NCI-H82 treated with DMSO at 0.1 percent for 48 hours (cell line): ENCODE measurements at regions not wholly inside any gene's neighbourhood (a gene's known extent, or its start where the extent isn't known, plus 50 kb on each side); places are given as distances from the start of the nearest gene placed in this dataset.
"Not testable (repeated sequence)": the region's sequence is repeated elsewhere in the genome, so short reads cannot be mapped to it uniquely, and the experiment has no call there.

Source experiments
- DNase-seq: peaks from one replicate; lab custom pipeline; 2025; ENCODE audit not compliant: unreplicated experiment; lab: John Stamatoyannopoulos, UW

GRCh38 chr4:31007858-31008257 is 287.7 kb downstream of the PCDH7 start:
- DNase-seq: no peak

- DNase-seq: no peak
Measured at GRCh38 chr4:31009926-31010325, 289.8 kb downstream of the PCDH7 start.

- no peak for DNase-seq
Measured at GRCh38 chr4:31015123-31015522, 295.0 kb downstream of the PCDH7 start.

- no peak for DNase-seq
Measured at GRCh38 chr4:31016322-31017061, 296.3 kb downstream of the PCDH7 start.

- no peak for DNase-seq
Measured at GRCh38 chr4:31020363-31020762, 300.2 kb downstream of the PCDH7 start.

GRCh38 chr4:31021008-31021407 is 300.8 kb downstream of the PCDH7 start:
- no peak for DNase-seq

GRCh38 chr4:31022702-31023101 is 302.5 kb downstream of the PCDH7 start:
- no peak for DNase-seq

GRCh38 chr4:31023109-31023508 is 302.9 kb downstream of the PCDH7 start:
- no peak for DNase-seq

GRCh38 chr4:31023742-31024141 is 303.6 kb downstream of the PCDH7 start:
- no peak for DNase-seq

- not testable (repeated sequence) for DNase-seq
Measured at GRCh38 chr4:31024781-31025180, 304.6 kb downstream of the PCDH7 start.

GRCh38 chr4:31026256-31026655 is 306.1 kb downstream of the PCDH7 start:
- no peak for DNase-seq

- no peak for DNase-seq
Measured at GRCh38 chr4:31034550-31034949, 314.4 kb downstream of the PCDH7 start.

- no peak for DNase-seq
Measured at GRCh38 chr4:31035761-31036160, 315.6 kb downstream of the PCDH7 start.

GRCh38 chr4:31037703-31038102 is 317.5 kb downstream of the PCDH7 start:
- DNase-seq: no peak

- DNase-seq: no peak
Measured at GRCh38 chr4:31039382-31039781, 319.2 kb downstream of the PCDH7 start.

- DNase-seq: no peak
Measured at GRCh38 chr4:31040106-31040505, 319.9 kb downstream of the PCDH7 start.

GRCh38 chr4:31041385-31041784 is 321.2 kb downstream of the PCDH7 start:
- DNase-seq: no peak

GRCh38 chr4:31041853-31042252 is 321.7 kb downstream of the PCDH7 start:
- DNase-seq: no peak

GRCh38 chr4:31043382-31044062 is 323.4 kb downstream of the PCDH7 start:
- DNase-seq: no peak

- no peak for DNase-seq
Measured at GRCh38 chr4:31045151-31045550, 325.0 kb downstream of the PCDH7 start.

GRCh38 chr4:31045724-31046318 is 325.7 kb downstream of the PCDH7 start:
- no peak for DNase-seq

GRCh38 chr4:31051151-31051550 is 331.0 kb downstream of the PCDH7 start:
- no peak for DNase-seq
